Neural progenitor cell (in vitro differentiated cells): ENCODE measurements at regions not wholly inside any gene's neighbourhood (a gene's known extent, or its start where the extent isn't known, plus 50 kb on each side); places are given as distances from the start of the nearest gene placed in this dataset.

Experiments used
- DNase-seq: peaks from one replicate; pipeline ENCODE4 v3.0.0-alpha.2; 2016; ENCODE audit warnings: low spot score
- H2AFZ ChIP-seq: fragments of 200-600 bp; sonication (generic); replicated peaks from 2 replicates; pipeline ENCODE4 v1.6.1; 2016; ENCODE audit warnings: antibody characterized with exemption
- H3F3A ChIP-seq: fragments of 200-600 bp; sonication (generic); 2 replicates; pipeline ENCODE4 v1.6.1; 2016; ENCODE audit warnings: antibody characterized with exemption, low read depth
- H3K27ac ChIP-seq: fragments of 200-600 bp; sonication (generic); 2 replicates; pipeline ENCODE4 v1.5.1; 2016; ENCODE audit warnings: mild to moderate bottlenecking
- H3K27me3 ChIP-seq: fragments of 200-600 bp; sonication (generic); 2 replicates; pipeline ENCODE4 v1.6.1; 2016; ENCODE audit warnings: mild to moderate bottlenecking, moderate library complexity
- H3K36me3 ChIP-seq: fragments of 200-600 bp; sonication (generic); 2 replicates; pipeline ENCODE4 v1.5.1; 2016
- H3K4me1 ChIP-seq: fragments of 200-600 bp; sonication (generic); 2 replicates; pipeline ENCODE4 v1.6.1; 2016; ENCODE audit warnings: mixed run types
- H3K4me2 ChIP-seq: fragments of 200-600 bp; sonication (generic); 2 replicates; pipeline ENCODE4 v1.6.1; 2016
- H3K4me3 ChIP-seq: fragments of 200-600 bp; sonication (generic); 2 replicates; pipeline ENCODE4 v1.5.1; 2016
- H3K79me2 ChIP-seq: fragments of 200-600 bp; sonication (generic); 2 replicates; pipeline ENCODE4 v1.6.1; 2016; ENCODE audit warnings: low read depth
- H3K9ac ChIP-seq: fragments of 200-600 bp; sonication (generic); 2 replicates; pipeline ENCODE4 v1.6.1; 2016
- H3K9me3 ChIP-seq: fragments of 200-600 bp; sonication (generic); 2 replicates; pipeline ENCODE4 v1.5.1; 2016; ENCODE audit warnings: low read depth
- H4K20me1 ChIP-seq: fragments of 200-600 bp; sonication (generic); 2 replicates; pipeline ENCODE4 v1.6.1; 2016; ENCODE audit warnings: low read depth
- H3K27ac Mint-ChIP-seq: 3 replicates; pipeline ENCODE4 v1.8.0; 2021; ENCODE audit warnings: mixed read lengths
- H3K27me3 Mint-ChIP-seq: 2 replicates; pipeline ENCODE4 v1.8.0; 2022; ENCODE audit warnings: low read depth, mild to moderate bottlenecking, inconsistent platforms, moderate library complexity, mixed read lengths; ENCODE audit not compliant: insufficient read depth
- H3K36me3 Mint-ChIP-seq: 3 replicates; pipeline ENCODE4 v1.8.0; 2021; ENCODE audit warnings: mixed read lengths
- H3K4me1 Mint-ChIP-seq: 3 replicates; pipeline ENCODE4 v1.8.0; 2021; ENCODE audit warnings: mixed read lengths
- H3K4me3 Mint-ChIP-seq: 3 replicates; pipeline ENCODE4 v1.8.0; 2021; ENCODE audit warnings: mild to moderate bottlenecking, moderate library complexity, mixed read lengths
- H3K9me3 Mint-ChIP-seq: 3 replicates; pipeline ENCODE4 v1.8.0; 2020; ENCODE audit warnings: mixed read lengths
- EZH2 ChIP-seq: fragments of 200-600 bp; sonication (generic); IDR thresholded peaks from 2 replicates; pipeline ENCODE4 v1.6.1; 2017; ENCODE audit warnings: antibody characterized with exemption, mild to moderate bottlenecking, moderate library complexity
- EZH2phosphoT487 ChIP-seq: fragments of 200-600 bp; sonication (generic); IDR thresholded peaks from 2 replicates; pipeline ENCODE4 v1.6.1; 2017; ENCODE audit warnings: antibody characterized with exemption
- TF ChIP-seq, protein P1 (sequence below): fragments of 200-600 bp; sonication (generic); IDR thresholded peaks from 2 replicates; pipeline ENCODE4 v1.5.1; 2017; ENCODE audit warnings: antibody characterized with exemption, mild to moderate bottlenecking

DNA sequence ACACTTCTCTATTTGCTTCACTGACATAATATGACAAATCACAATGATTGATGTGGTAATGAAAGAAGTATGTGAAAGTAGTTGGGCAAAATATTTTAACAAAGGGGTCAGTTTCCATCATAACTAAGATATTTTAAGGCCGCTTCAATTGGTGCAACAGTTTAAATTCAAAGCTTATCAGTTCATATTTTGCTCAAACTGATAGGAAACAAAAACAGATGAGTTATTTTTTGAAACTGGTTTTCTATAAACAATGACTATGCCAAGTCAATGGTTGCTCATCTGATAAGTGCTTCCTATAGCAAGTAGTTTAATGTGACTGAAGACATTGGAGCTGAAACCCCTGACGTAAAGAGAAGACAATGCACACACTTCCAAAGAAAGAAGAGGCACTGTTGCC lies 1290.7 kb downstream of the SUCLG1 start:
- no peaks in the 10 kb centered on the region for H3K4me1 ChIP-seq
- Mint-ChIP-seq H3K27ac (no peak overlapping the region), H3K9me3 (no peaks in the 10 kb centered on the region), H3K4me3 (no peak overlapping the region), H3K36me3 (no peaks in the 10 kb centered on the region), H3K4me1 (no peaks in the 10 kb centered on the region), H3K27me3 (peaks cover 4% of the 10 kb centered on the region)
- H3K9me3 ChIP-seq, result no peaks in the 10 kb centered on the region
- H2AFZ ChIP-seq, result no peak overlapping the region
- H3K79me2 ChIP-seq, result no peaks in the 10 kb centered on the region
- no peak overlapping the region for H3K4me2 ChIP-seq
- H3K36me3 ChIP-seq, result no peaks in the 10 kb centered on the region
- H3K27ac ChIP-seq, result no peak overlapping the region
- no peak for DNase-seq
- no peak overlapping the region for H3K4me3 ChIP-seq
- TF ChIP-seq EZH2 (no peak), EZH2phosphoT487 (no peak)
- TF ChIP-seq, protein P1, sequence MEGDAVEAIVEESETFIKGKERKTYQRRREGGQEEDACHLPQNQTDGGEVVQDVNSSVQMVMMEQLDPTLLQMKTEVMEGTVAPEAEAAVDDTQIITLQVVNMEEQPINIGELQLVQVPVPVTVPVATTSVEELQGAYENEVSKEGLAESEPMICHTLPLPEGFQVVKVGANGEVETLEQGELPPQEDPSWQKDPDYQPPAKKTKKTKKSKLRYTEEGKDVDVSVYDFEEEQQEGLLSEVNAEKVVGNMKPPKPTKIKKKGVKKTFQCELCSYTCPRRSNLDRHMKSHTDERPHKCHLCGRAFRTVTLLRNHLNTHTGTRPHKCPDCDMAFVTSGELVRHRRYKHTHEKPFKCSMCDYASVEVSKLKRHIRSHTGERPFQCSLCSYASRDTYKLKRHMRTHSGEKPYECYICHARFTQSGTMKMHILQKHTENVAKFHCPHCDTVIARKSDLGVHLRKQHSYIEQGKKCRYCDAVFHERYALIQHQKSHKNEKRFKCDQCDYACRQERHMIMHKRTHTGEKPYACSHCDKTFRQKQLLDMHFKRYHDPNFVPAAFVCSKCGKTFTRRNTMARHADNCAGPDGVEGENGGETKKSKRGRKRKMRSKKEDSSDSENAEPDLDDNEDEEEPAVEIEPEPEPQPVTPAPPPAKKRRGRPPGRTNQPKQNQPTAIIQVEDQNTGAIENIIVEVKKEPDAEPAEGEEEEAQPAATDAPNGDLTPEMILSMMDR, result no peak
- H3K27me3 ChIP-seq, result no peaks in the 10 kb centered on the region
- H3K9ac ChIP-seq, result no peak overlapping the region
- H3F3A ChIP-seq, result no peaks in the 10 kb centered on the region
- no peaks in the 10 kb centered on the region for H4K20me1 ChIP-seq

DNA sequence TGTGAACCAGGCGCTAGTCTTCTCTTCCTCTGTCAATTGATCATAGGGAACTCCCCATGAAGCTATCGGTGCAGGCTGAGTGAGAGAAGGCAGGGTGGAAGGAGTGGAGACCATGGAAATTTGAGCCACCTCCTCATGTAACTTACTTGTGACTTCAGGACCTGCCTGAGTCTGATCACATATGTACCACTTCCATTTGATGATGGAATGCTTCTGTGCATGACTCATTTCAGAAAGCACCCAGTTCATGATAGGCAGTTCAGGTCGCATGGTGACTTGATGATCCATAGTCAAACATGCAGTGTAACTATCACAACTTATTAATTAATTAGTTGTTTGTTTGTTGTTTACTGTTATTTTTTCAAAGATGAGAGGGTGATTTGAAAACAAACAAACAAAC lies 1296.7 kb downstream of the SUCLG1 start:
- H3K9me3 ChIP-seq, result no peaks in the 10 kb centered on the region
- no peaks in the 10 kb centered on the region for H3K27me3 Mint-ChIP-seq
- H3K4me1 Mint-ChIP-seq, result no peaks in the 10 kb centered on the region
- H3K36me3 ChIP-seq, result no peaks in the 10 kb centered on the region
- no peaks in the 10 kb centered on the region for H3F3A ChIP-seq
- H3K36me3 Mint-ChIP-seq, result no peaks in the 10 kb centered on the region
- no peak overlapping the region for H3K4me3 ChIP-seq
- DNase-seq, result no peak
- no peak overlapping the region for H3K4me2 ChIP-seq
- H3K4me3 Mint-ChIP-seq, result no peak overlapping the region
- H4K20me1 ChIP-seq, result no peaks in the 10 kb centered on the region
- H3K27ac Mint-ChIP-seq, result no peak overlapping the region
- no peaks in the 10 kb centered on the region for H3K4me1 ChIP-seq
- no peak overlapping the region for H3K27ac ChIP-seq
- H3K9me3 Mint-ChIP-seq, result peaks cover 2% of the 10 kb centered on the region
- no peak overlapping the region for H3K9ac ChIP-seq
- TF ChIP-seq EZH2, result no peak
- no peak for TF ChIP-seq EZH2phosphoT487
- TF ChIP-seq, protein P1, result no peak
- H3K27me3 ChIP-seq, result no peaks in the 10 kb centered on the region
- no peaks in the 10 kb centered on the region for H3K79me2 ChIP-seq
- no peak overlapping the region for H2AFZ ChIP-seq

DNA sequence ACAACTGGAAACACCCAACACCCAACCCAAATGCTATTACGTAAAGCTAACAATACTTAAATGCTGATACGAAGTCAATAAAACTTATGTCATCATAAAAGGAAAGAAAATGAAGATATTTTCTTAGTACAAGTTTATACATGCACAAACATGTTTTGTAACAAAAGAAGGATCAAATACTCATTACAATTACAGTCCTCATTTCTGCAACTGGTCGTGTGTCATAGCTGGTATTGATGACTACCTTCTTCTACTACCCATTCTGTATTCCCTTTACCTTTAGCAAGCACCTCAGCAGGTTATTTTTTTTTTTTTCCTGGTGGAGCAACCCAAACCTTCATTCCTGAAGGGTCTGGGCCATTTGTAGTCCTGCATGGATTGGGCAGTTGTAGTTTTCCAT lies 1298.5 kb downstream of the SUCLG1 start:
- H3K4me3 Mint-ChIP-seq, result no peak overlapping the region
- Histone ChIP-seq H2AFZ (no peak overlapping the region), H3K36me3 (no peaks in the 10 kb centered on the region), H3K9me3 (no peaks in the 10 kb centered on the region), H3K4me2 (no peak overlapping the region), H3K4me1 (no peaks in the 10 kb centered on the region), H4K20me1 (no peaks in the 10 kb centered on the region), H3K9ac (no peak overlapping the region), H3F3A (no peaks in the 10 kb centered on the region), H3K27me3 (no peaks in the 10 kb centered on the region), H3K79me2 (no peaks in the 10 kb centered on the region), H3K4me3 (no peak overlapping the region), H3K27ac (no peak overlapping the region)
- TF ChIP-seq EZH2, result no peak
- TF ChIP-seq, protein P1, result no peak
- no peak for TF ChIP-seq EZH2phosphoT487
- no peak overlapping the region for H3K27ac Mint-ChIP-seq
- H3K36me3 Mint-ChIP-seq, result no peaks in the 10 kb centered on the region
- no peaks in the 10 kb centered on the region for H3K27me3 Mint-ChIP-seq
- no peak for DNase-seq
- H3K4me1 Mint-ChIP-seq, result no peaks in the 10 kb centered on the region
- H3K9me3 Mint-ChIP-seq, result peaks cover 2% of the 10 kb centered on the region

DNA sequence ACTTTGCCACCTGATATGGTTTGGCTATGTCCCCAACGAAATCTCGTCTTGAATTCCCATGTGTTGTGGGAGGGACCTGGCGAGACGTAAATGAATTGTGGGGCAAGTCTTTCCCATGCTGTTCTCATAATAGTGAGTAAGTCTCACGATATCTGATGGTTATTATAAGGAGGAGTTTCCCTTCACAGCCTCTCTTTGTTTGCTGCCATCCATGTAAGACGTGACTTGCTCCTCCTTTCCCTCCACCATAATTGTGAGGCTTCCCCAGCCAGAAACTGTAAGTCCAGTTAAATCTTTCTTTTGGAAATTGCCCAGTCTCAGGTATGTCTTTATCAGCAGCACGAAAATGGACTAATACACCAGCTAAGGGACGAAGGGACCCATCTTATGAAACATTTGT lies 1303.3 kb downstream of the SUCLG1 start:
- no peak overlapping the region for H3K4me2 ChIP-seq
- no peaks in the 10 kb centered on the region for H3K9me3 ChIP-seq
- H3K36me3 Mint-ChIP-seq, result no peaks in the 10 kb centered on the region
- H3K36me3 ChIP-seq, result no peaks in the 10 kb centered on the region
- no peak overlapping the region for H3K27ac ChIP-seq
- no peaks in the 10 kb centered on the region for H3K4me1 ChIP-seq
- H3K27me3 ChIP-seq, result no peaks in the 10 kb centered on the region
- H3F3A ChIP-seq, result no peaks in the 10 kb centered on the region
- H3K4me1 Mint-ChIP-seq, result no peaks in the 10 kb centered on the region
- H3K27ac Mint-ChIP-seq, result no peak overlapping the region
- no peak overlapping the region for H3K4me3 ChIP-seq
- no peaks in the 10 kb centered on the region for H3K27me3 Mint-ChIP-seq
- H4K20me1 ChIP-seq, result no peaks in the 10 kb centered on the region
- no peak overlapping the region for H3K9ac ChIP-seq
- H3K79me2 ChIP-seq, result no peaks in the 10 kb centered on the region
- peaks cover 2% of the 10 kb centered on the region for H3K9me3 Mint-ChIP-seq
- H3K4me3 Mint-ChIP-seq, result no peak overlapping the region
- TF ChIP-seq, protein P1, result no peak
- TF ChIP-seq EZH2 (no peak), EZH2phosphoT487 (no peak)
- no peak for DNase-seq
- no peak overlapping the region for H2AFZ ChIP-seq
